HG03432 (cell line): ENCODE measurements at regions not wholly inside any gene's neighbourhood (a gene's known extent, or its start where the extent isn't known, plus 50 kb on each side); places are given as distances from the start of the nearest gene placed in this dataset.
"Not testable (repeated sequence)": the region's sequence is repeated elsewhere in the genome, so short reads cannot be mapped to it uniquely, and the experiment has no call there.

ENCODE experiments used
- ATAC-seq: cut with Tn5 transposase; IDR thresholded peaks from one replicate; pipeline ENCODE4 v1.9.1; 2021; ENCODE audit warnings: mild to moderate bottlenecking, moderate library complexity; ENCODE audit not compliant: unreplicated experiment

- ATAC-seq, result no peak
Observed at GRCh38 chr9:85162822-85163221, 493.3 kb downstream of the NTRK2 start.

- not testable (repeated sequence) for ATAC-seq
Observed at GRCh38 chr9:85160944-85161343, 491.4 kb downstream of the NTRK2 start.

DNA sequence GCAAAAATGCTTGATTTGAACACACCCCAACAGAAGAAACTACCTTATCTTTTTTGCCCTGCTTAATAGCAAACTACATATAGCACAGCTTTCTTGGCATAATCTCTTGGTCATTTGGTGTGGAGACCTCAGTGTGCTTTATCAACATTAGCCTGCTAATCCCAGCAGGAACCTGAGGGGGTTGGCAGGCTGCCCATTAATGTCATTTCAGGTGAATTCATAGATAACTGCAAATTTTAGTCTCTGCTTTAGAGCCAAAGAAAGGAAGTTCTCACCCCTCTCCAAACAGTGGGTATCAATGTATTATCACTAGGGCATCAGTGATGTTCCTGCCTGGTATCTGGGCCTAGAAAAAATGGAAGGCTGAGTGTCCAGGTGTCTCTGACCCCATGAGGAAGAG, 489.0 kb downstream of the NTRK2 start:
- ATAC-seq, result no peak

- ATAC-seq, result no peak
Observed at GRCh38 chr9:85157772-85158171, 488.2 kb downstream of the NTRK2 start.

DNA sequence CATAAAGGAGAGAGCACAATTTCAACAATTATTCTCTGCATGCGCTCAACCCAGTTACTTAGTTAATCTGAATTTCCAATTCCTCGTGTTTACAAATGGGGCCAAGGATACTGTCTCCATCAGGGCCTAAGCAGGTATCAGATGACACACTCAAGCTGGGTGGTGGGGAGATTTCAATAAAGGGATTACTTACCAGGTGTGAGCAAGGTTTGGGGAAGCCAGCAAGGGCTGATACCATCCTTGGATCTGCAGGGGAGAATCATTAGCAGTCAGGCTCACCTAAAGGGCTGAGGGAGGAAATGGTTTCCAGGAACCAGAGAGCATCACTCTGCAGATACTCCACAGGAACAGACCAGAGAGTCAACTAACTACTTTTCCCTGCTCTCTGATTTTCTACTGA, 487.1 kb downstream of the NTRK2 start:
- no peak for ATAC-seq

- ATAC-seq, result no peak
Observed at GRCh38 chr9:85155352-85155751, 485.8 kb downstream of the NTRK2 start.

DNA sequence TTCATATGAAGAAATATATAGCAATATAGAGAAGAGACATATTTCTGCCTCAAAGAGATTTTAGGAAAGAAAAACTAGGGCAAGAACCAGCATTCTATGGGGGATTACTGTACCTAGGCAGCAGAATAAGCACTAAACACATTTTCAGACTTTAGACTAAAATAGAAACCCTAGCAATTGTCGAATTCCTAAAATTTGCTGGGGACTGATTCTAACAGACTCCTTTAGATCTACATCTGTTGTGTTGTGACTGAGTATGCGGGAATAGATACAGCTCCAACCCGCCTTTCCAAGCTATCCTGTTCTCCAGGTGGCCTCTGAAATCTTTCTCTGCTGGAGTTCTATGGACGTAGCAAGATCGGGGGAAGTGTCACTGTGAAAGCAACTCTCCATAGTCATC, 482.2 kb downstream of the NTRK2 start:
- ATAC-seq, result no peak

- no peak for ATAC-seq
Observed at GRCh38 chr9:85151162-85151561, 481.6 kb downstream of the NTRK2 start.

DNA sequence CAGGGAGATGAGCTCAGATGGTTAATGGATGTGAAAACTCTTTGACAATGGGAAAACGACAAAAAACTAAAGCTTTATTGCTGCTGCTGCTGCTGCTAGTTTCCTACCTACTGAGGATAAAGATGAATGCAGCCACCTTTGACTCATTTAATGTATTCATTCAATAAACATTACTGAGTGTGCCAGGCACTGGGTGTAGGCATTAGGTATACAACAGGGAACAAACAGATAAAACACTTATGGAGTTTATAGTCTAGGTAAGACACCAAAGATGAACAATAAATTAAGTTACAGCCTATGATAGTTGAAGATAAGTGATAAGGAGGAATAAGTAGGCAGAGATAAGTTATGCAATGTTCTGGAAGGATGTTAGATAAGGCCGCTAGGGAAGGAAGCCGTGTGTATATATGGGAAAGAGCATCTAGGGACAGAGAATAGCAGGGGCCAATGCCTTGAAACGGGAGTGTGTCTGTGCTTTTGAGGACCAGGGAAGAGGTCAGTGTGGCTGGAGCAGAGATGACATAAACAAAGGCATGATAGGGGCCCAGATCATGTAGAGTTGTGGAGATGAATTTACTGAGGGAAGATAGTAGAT, 477.6 kb downstream of the NTRK2 start:
- no peak for ATAC-seq

- no peak for ATAC-seq
Observed at GRCh38 chr9:85142968-85143367, 473.4 kb downstream of the NTRK2 start.

DNA sequence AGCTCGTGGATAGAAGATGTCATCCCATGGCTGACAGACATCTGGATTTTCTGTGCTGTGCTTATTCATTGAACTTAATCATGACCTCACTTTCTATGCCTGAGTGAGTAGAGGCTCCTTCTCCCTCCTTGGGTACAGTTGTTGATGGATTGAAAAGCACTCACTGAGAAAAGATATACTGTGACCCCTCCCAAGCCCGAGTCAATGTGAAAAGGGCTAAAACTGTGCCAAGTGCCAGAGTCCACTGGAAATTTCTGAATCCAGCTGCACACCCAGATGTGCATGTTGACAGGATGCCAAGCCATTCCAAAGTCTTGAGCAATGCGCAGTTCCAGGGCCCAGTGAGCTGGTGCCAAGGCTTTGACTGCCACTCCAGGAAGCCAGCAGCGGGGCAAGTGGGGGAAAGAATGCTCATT, 473.0 kb downstream of the NTRK2 start:
- no peak for ATAC-seq

DNA sequence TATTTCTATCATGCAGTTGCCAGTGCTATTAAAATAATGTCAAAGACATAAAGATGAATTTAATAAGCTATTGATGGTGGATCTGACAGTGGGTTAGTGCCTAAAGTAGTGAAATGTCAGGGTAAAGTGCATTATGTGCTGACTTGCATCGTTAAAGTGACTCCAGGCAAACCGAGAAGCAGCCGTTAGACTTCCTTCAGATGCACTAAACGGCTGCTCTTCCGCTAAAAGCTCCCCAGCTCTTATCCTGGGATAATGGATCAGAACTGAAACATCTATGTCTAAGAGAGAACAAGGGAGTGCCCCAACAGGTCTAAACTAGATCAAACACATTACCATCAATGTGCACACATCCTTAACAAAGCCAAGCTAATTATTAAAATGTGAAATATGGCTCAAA, 468.2 kb downstream of the NTRK2 start:
- no peak for ATAC-seq

GRCh38 chr9:85136987-85137386, 467.5 kb downstream of the NTRK2 start:
- no peak for ATAC-seq

DNA sequence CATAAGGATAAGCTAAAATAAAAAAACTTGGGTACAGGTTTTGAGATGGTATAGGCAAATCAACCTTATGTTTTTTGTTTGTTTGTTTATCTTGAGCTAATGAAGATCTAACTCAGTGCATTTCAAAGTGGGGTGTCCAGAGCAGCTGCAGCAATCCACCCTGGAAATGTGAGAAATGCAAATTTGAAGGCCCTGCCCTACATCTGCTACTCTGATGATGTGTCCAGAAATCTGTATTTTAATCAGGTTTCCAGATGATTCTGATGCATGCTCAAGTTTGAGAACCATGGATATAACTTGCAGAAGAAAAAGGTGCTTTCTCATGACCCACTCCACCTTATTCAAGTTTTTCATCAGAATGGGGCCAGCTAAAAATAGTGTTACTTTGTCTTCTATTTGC, 467.0 kb downstream of the NTRK2 start:
- ATAC-seq, result no peak

DNA sequence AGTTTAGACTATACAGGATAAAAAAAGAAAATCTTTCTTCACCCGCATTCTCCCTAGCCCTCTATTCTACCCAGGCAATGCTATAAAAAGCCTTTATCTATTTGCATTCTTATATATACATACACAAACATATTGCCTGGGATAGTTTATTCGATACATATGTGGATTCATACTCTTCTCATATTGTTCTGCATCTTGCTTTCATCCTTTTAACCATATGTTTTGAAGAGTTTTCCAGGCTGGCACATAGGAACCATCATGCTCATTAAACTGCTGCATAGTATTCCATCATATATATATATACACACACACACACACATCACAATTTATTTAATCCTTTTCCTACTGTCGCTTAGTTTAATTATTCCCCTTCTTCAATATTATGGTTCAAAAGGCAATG, 461.2 kb downstream of the NTRK2 start:
- no peak for ATAC-seq

DNA sequence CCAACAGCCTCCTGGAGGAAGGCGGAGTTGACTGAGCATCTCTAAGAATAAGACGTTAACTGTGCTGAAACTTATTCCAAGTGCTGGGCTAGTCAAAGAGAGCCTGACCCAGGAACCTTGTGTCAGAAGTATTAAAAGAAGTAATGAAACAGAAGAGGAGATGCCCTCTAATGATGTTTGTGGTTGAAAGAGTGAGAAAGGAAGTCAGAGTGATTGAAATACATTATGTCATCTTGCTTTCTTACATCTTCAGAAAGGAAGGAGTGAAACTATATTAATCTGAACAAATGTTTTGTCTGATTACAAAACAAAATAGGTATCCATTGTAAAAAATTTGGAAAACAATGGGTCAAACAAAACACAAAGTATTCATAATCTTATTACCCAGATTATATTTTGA, 460.7 kb downstream of the NTRK2 start:
- ATAC-seq, result no peak

GRCh38 chr9:85129514-85129913, 460.0 kb downstream of the NTRK2 start:
- ATAC-seq, result no peak

DNA sequence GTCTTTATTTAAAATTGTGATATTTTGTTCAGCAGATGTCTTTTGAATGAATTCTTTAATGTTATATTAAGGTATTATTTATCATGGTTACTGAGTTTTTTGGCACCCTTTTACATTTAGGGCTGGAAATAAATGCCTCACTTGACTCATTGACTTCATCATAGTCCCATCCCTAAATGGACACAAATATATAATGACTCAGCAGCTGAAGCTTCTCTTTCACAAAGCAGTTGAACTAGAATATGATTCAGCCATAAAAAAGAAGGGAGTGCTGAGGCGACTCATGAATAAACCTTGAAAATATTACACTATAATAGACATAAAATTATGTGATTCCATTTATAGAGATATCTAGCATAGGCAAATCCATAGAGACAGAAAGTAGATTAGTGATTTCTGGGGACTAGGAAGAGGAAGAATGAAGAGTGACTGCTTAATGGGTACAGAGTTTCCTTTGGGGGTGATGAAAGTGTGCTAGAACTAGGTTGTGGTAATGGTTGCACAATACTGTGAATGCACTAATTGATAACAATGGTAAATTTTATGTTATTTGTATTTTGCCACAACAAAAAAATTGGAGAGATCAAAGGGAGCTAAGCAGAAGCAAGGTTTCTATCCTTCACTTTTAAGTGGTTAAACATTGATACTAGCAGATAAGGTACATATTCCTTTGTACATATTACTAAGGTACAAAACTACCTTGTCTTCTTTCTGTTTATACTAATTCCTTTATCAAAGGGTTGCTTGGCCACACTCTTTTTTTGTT, 449.6 kb downstream of the NTRK2 start:
- no peak for ATAC-seq

GRCh38 chr9:85117831-85118230, 448.3 kb downstream of the NTRK2 start:
- ATAC-seq, result no peak

DNA sequence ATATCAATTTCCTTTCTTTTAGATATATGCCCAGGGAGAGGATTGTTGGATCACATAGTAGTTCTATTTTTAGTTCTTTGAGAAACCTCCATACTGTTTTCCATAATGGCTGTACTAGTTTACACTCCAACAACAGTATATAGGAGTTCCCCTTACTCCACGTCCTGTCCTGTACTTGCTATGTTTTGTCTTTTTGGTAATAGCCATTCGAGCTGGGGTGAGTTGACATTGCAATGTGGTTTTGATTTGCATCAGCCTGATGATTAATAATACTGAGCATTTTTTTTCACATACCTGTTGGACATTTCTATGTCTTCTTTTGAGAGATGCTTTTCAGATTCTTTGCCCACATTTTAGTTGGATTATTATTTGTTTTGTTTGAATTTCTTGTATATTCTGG, 445.9 kb downstream of the NTRK2 start:
- ATAC-seq, result no peak

GRCh38 chr9:85114799-85115198, 445.3 kb downstream of the NTRK2 start:
- ATAC-seq, result no peak

DNA sequence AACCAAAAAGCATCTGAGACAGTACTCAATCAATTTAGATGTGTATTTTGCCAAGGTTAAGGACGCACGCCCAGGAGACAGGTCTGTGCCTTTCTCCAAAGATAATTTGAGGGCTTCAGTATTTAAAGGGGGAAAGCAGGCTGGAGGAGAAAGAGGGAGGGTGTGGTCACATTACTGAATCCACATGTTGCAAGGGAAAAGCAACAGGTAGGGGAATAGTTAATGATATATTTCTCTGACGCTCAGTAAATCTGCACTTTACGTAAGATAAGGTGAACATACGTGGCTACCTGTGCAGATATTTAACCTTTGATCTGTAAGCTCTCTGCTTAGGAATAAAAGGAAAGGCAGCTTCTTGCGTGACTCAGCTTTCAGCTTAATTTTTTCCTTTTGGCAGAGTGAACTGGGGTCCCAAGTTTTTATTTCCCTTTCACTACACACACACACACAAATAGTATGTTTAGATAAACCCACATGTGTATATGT, 443.4 kb downstream of the NTRK2 start:
- no peak for ATAC-seq

- ATAC-seq, result no peak
Observed at GRCh38 chr9:85112391-85112790, 442.9 kb downstream of the NTRK2 start.
